ENCODE measurements at regions not wholly inside any gene's neighbourhood (a gene's known extent, or its start where the extent isn't known, plus 50 kb on each side); places are given as distances from the start of the nearest gene placed in this dataset.

- H3K36me3 ChIP-seq: no peaks in the 10 kb centered on the region
- no peak overlapping the region for H3K4me3 ChIP-seq
- WGBS (ENCODE audit: insufficient coverage, low coverage, low lambda C conversion rate, missing lambda C conversion rate): no CpG with 5 or more reads among the region's 7 CpGs
- intact Hi-C loops (cut with DNase I): no loop called here
- no peaks in the 10 kb centered on the region for H3K4me1 ChIP-seq
- no peaks in the 10 kb centered on the region for H3K27me3 ChIP-seq
- TF ChIP-seq CTCF (IDR thresholded peaks at IDR 0.05): no peak
- no peak for TF ChIP-seq POLR2A (IDR thresholded peaks at IDR 0.05)
- H3K27ac ChIP-seq: no peak overlapping the region
- H3K9me3 ChIP-seq: no peaks in the 10 kb centered on the region
- DNase-seq: no peak
- no peak for ATAC-seq
These were observed 60.7 kb downstream of the RRM2 start for GRCh38 chr2:10183146-10183675.

GRCh38 chr2:10184421-10184820 is 61.9 kb downstream of the RRM2 start:
- Histone ChIP-seq H3K9me3 (no peaks in the 10 kb centered on the region), H3K27me3 (no peaks in the 10 kb centered on the region), H3K27ac (no peak overlapping the region), H3K4me1 (no peaks in the 10 kb centered on the region), H3K36me3 (no peaks in the 10 kb centered on the region), H3K4me3 (no peak overlapping the region)
- no peak for TF ChIP-seq CTCF (IDR thresholded peaks at IDR 0.05)
- no peak for TF ChIP-seq POLR2A (IDR thresholded peaks at IDR 0.05)
- DNase-seq (no peak), ATAC-seq (no peak)
- intact Hi-C loops (cut with DNase I): no loop called here
- WGBS (ENCODE audit: insufficient coverage, low coverage, low lambda C conversion rate, missing lambda C conversion rate): 92% methylated on average over 2 of the region's 6 CpGs

GRCh38 chr2:10185046-10185445 is 62.5 kb downstream of the RRM2 start:
- intact Hi-C loops (cut with DNase I): no loop called here
- no peaks in the 10 kb centered on the region for H3K36me3 ChIP-seq
- TF ChIP-seq CTCF (IDR thresholded peaks at IDR 0.05) (no peak), POLR2A (IDR thresholded peaks at IDR 0.05) (no peak)
- no peaks in the 10 kb centered on the region for H3K9me3 ChIP-seq
- ATAC-seq: no peak
- DNase-seq: no peak
- H3K4me3 ChIP-seq: no peak overlapping the region
- WGBS (ENCODE audit: insufficient coverage, low coverage, low lambda C conversion rate, missing lambda C conversion rate): 59% methylated on average over 8 of the region's 8 CpGs
- H3K27me3 ChIP-seq: no peaks in the 10 kb centered on the region
- no peak overlapping the region for H3K27ac ChIP-seq
- H3K4me1 ChIP-seq: no peaks in the 10 kb centered on the region

GRCh38 chr2:10185755-10186154 is 63.2 kb downstream of the RRM2 start:
- 90% methylated on average over 1 of the region's 4 CpGs for WGBS (ENCODE audit: insufficient coverage, low coverage, low lambda C conversion rate, missing lambda C conversion rate)
- TF ChIP-seq CTCF (IDR thresholded peaks at IDR 0.05) (no peak), POLR2A (IDR thresholded peaks at IDR 0.05) (no peak)
- no peak overlapping the region for H3K27ac ChIP-seq
- no peaks in the 10 kb centered on the region for H3K4me1 ChIP-seq
- no peak for ATAC-seq
- H3K27me3 ChIP-seq: no peaks in the 10 kb centered on the region
- H3K9me3 ChIP-seq: no peaks in the 10 kb centered on the region
- intact Hi-C loops (cut with DNase I): no loop called here
- H3K4me3 ChIP-seq: no peak overlapping the region
- no peak for DNase-seq
- H3K36me3 ChIP-seq: no peaks in the 10 kb centered on the region

Measured in right lobe of liver (tissue), 6 donors.